GM12873 (cell line): ENCODE measurements at regions not wholly inside any gene's neighbourhood (a gene's known extent, or its start where the extent isn't known, plus 50 kb on each side); places are given as distances from the start of the nearest gene placed in this dataset.

ENCODE experiments used
- CTCF ChIP-seq: IDR thresholded peaks from 2 replicates; pipeline ENCODE4 v1.5.1; 2012; ENCODE audit warnings: low read depth, mild to moderate bottlenecking, moderate library complexity, low read length, control low read depth; ENCODE audit not compliant: insufficient read depth; ENCODE audit errors: missing control alignments

- TF ChIP-seq CTCF = no peak
Observed at GRCh38 chr5:6194906-6195612, 183.3 kb downstream of the MED10 start.

- no peak for TF ChIP-seq CTCF
Observed at GRCh38 chr5:6194261-6194875, 184.0 kb downstream of the MED10 start.

- TF ChIP-seq CTCF = no peak
Observed at GRCh38 chr5:6193310-6193709, 185.0 kb downstream of the MED10 start.

GRCh38 chr5:6190838-6191237 lies 187.5 kb downstream of the MED10 start:
- no peak for TF ChIP-seq CTCF

GRCh38 chr5:6188976-6189375 lies 189.4 kb downstream of the MED10 start:
- TF ChIP-seq CTCF = no peak

DNA sequence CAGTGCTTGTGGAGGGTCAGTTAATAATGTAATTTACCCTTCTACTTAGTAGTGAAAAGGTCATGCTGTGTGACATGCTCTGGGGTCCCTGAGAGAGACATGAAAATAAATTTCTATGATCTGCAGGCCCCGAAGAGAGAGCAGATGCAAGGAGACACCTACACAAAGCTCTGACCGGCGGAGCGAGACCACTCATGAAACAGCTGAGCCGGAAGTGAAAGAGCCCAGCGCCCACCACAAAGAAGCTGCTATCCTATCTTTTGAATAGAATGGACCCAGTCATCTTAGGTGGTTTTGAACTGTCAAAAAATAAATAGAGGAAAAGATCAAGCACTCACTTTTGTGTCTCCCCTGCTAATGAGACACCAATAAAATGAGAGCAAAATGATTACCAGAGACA lies 190.0 kb downstream of the MED10 start:
- TF ChIP-seq CTCF = no peak

DNA sequence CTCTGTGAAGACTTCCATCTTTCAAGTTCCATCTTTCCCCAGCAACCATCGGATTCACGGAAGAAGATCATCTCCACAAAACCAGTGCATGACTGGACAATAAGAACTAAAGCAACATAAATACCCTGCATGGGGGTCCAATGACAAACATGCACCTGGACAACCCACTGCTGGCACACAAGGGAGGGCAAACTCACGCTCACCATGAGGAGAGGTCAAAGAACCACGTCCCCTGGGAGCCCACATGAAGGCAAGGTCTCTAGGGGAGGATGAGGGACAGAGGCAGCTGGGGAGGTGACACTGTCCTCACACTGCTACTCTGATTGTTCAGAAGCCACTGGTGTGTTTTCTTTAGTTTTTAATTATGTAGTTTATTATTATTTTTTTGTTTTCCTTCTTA lies 190.8 kb downstream of the MED10 start:
- no peak for TF ChIP-seq CTCF
